NCI-H2029 treated with DMSO at 0.1 percent for 48 hours (cell line): ENCODE measurements at regions not wholly inside any gene's neighbourhood (a gene's known extent, or its start where the extent isn't known, plus 50 kb on each side); places are given as distances from the start of the nearest gene placed in this dataset.
"Not testable (repeated sequence)": the region's sequence is repeated elsewhere in the genome, so short reads cannot be mapped to it uniquely, and the experiment has no call there.

Experiments
- DNase-seq: peaks from one replicate; lab custom pipeline; 2025; lab: John Stamatoyannopoulos, UW

- no peak for DNase-seq
Observed at GRCh38 chr3:196147116-196147515, 64.1 kb downstream of the ZDHHC19 start.

- no peak for DNase-seq
Observed at GRCh38 chr3:196145468-196146262, 63.8 kb upstream of the TFRC start.

- DNase-seq, result no peak
Observed at GRCh38 chr3:196144383-196145105, 62.7 kb upstream of the TFRC start.

GRCh38 chr3:196143708-196144382 is 62.0 kb upstream of the TFRC start:
- no peak for DNase-seq

- peak; percentile 7 for DNase-seq
Observed at GRCh38 chr3:196142202-196142956, 60.5 kb upstream of the TFRC start.

- DNase-seq, result no peak
Observed at GRCh38 chr3:196141866-196142201, 59.9 kb upstream of the TFRC start.

- no peak for DNase-seq
Observed at GRCh38 chr3:196141052-196141865, 59.4 kb upstream of the TFRC start.

GRCh38 chr3:196140224-196140623 is 58.3 kb upstream of the TFRC start:
- no peak for DNase-seq

- DNase-seq, result no peak
Observed at GRCh38 chr3:196139281-196139680, 57.4 kb upstream of the TFRC start.

- no peak for DNase-seq
Observed at GRCh38 chr3:196138482-196139254, 56.8 kb upstream of the TFRC start.

GRCh38 chr3:196136640-196136989 is 54.7 kb upstream of the TFRC start:
- DNase-seq, result not testable (repeated sequence)

GRCh38 chr3:196135693-196136639 is 54.1 kb upstream of the TFRC start:
- DNase-seq, result no peak

GRCh38 chr3:196134691-196135090 is 52.8 kb upstream of the TFRC start:
- DNase-seq, result no peak

GRCh38 chr3:196133869-196134268 is 52.0 kb upstream of the TFRC start:
- DNase-seq, result not testable (repeated sequence)

GRCh38 chr3:196131921-196132320 is 50.0 kb upstream of the TFRC start:
- no peak for DNase-seq
